CD14-positive monocyte (primary cell): ENCODE measurements at regions not wholly inside any gene's neighbourhood (a gene's known extent, or its start where the extent isn't known, plus 50 kb on each side); places are given as distances from the start of the nearest gene placed in this dataset.

ENCODE experiments used
- DNase-seq, 3 donors: peaks; one replicate each; pipeline ENCODE4 v3.0.0-alpha.2; 2011 to 2022
- H2AFZ ChIP-seq: 2 replicates; pipeline ENCODE4 v1.6.0; 2012; ENCODE audit warnings: mild to moderate bottlenecking, low read depth, low read length, inconsistent platforms; ENCODE audit not compliant: insufficient read depth, poor library complexity, severe bottlenecking
- H3K27ac ChIP-seq, 2 donors: 1 replicate in 1 of 2; 2 replicates in 1 of 2; pipeline ENCODE4 v1.5.1; 2012 to 2013; ENCODE audit warnings: low read length in 2 of 2, control low read depth in 1 of 2, inconsistent platforms in 1 of 2, low read depth in 1 of 2, mild to moderate bottlenecking in 1 of 2
- H3K27me3 ChIP-seq, 2 donors: one replicate each; pipeline versions ENCODE4 v1.6.0 to v1.6.1; 2011 to 2013; ENCODE audit warnings: low read length in 2 of 2; ENCODE audit not compliant: control insufficient read depth in 2 of 2, insufficient read depth in 2 of 2
- H3K36me3 ChIP-seq, 2 donors: replicated peaks in 1 of 2; 1 replicate in 1 of 2; 2 replicates in 1 of 2; pipeline versions ENCODE4 v1.5.1 to v1.6.1; 2012 to 2013; ENCODE audit warnings: low read length in 2 of 2, control low read depth in 1 of 2, inconsistent platforms in 1 of 2, mild to moderate bottlenecking in 1 of 2; ENCODE audit not compliant: insufficient read depth in 2 of 2, control insufficient read depth in 1 of 2
- H3K4me1 ChIP-seq, 2 donors: 1 replicate in 1 of 2; 2 replicates in 1 of 2; pipeline versions ENCODE4 v1.5.1 to v1.6.1; 2012 to 2013; ENCODE audit warnings: low read length in 2 of 2, control low read depth in 1 of 2, inconsistent platforms in 1 of 2, mild to moderate bottlenecking in 1 of 2, moderate library complexity in 1 of 2; ENCODE audit not compliant: insufficient read depth in 2 of 2, control insufficient read depth in 1 of 2
- H3K4me2 ChIP-seq: replicated peaks from 2 replicates; pipeline ENCODE3; 2012; ENCODE audit warnings: low read length, moderate library complexity, mild to moderate bottlenecking; ENCODE audit not compliant: poor library complexity, severe bottlenecking; ENCODE audit errors: extremely low read depth
- H3K4me3 ChIP-seq, 3 experiments: fragments of 200-600 bp in 1 of 3; sonication (generic) in 1 of 3; replicated peaks in 1 of 3; 1 replicate in 2 of 3; 2 replicates in 1 of 3; pipeline ENCODE4 v1.5.1; 2011 to 2013; ENCODE audit warnings: low read length in 3 of 3, mild to moderate bottlenecking in 3 of 3, control low read depth in 2 of 3, low read depth in 2 of 3, inconsistent platforms in 1 of 3, moderate library complexity in 1 of 3
- H3K79me2 ChIP-seq: 2 replicates; pipeline ENCODE4 v1.6.0; 2012; ENCODE audit warnings: mild to moderate bottlenecking, control low read depth, inconsistent platforms, low read length, moderate library complexity; ENCODE audit not compliant: insufficient read depth
- H3K9ac ChIP-seq: 2 replicates; pipeline ENCODE4 v1.6.0; 2017; ENCODE audit warnings: low read length, mild to moderate bottlenecking; ENCODE audit not compliant: insufficient read depth, poor library complexity, severe bottlenecking
- H3K9me3 ChIP-seq, 2 donors: replicated peaks in 1 of 2; 1 replicate in 1 of 2; 2 replicates in 1 of 2; pipeline versions ENCODE4 v1.5.1 to v1.6.1; 2012 to 2013; ENCODE audit warnings: low read length in 2 of 2, control low read depth in 1 of 2; ENCODE audit not compliant: control insufficient read depth in 1 of 2, insufficient read depth in 1 of 2
- H4K20me1 ChIP-seq: 2 replicates; pipeline ENCODE4 v1.6.0; 2012; ENCODE audit warnings: mild to moderate bottlenecking, low read length, control low read depth, moderate library complexity; ENCODE audit not compliant: insufficient read depth
- H3K27ac Mint-ChIP-seq, 7 donors: one replicate each; pipeline ENCODE4 v1.8.0; 2020; ENCODE audit warnings: mild to moderate bottlenecking in 7 of 7, mixed read lengths in 7 of 7, moderate library complexity in 6 of 7, inconsistent platforms in 2 of 7
- H3K27me3 Mint-ChIP-seq, 3 donors: one replicate each; pipeline ENCODE4 v1.8.0; 2021 to 2022; ENCODE audit warnings: low read depth in 3 of 3, mild to moderate bottlenecking in 3 of 3, mixed read lengths in 3 of 3, moderate library complexity in 3 of 3, inconsistent platforms in 1 of 3
- H3K36me3 Mint-ChIP-seq, 2 donors: one replicate each; pipeline ENCODE4 v1.8.0; 2020; ENCODE audit warnings: mixed read lengths in 2 of 2, inconsistent platforms in 1 of 2, mild to moderate bottlenecking in 1 of 2
- H3K4me1 Mint-ChIP-seq: one replicate; pipeline ENCODE4 v1.8.0; 2020; ENCODE audit warnings: mild to moderate bottlenecking, mixed read lengths
- H3K4me3 Mint-ChIP-seq, 2 donors: one replicate each; pipeline ENCODE4 v1.8.0; 2020; ENCODE audit warnings: mild to moderate bottlenecking in 2 of 2, mixed read lengths in 2 of 2, moderate library complexity in 1 of 2
- H3K9me3 Mint-ChIP-seq, 7 donors: one replicate each; pipeline ENCODE4 v1.8.0; 2020 to 2022; ENCODE audit warnings: mixed read lengths in 7 of 7, mild to moderate bottlenecking in 6 of 7, moderate library complexity in 6 of 7, inconsistent platforms in 2 of 7
- WGBS: methylation state at CpG from one replicate; pipeline ENCODE4 v1.1.5; 2013; ENCODE audit warnings: missing lambda C conversion rate; ENCODE audit not compliant: insufficient coverage; 5-methylcytosine and 5-hydroxymethylcytosine counted together
- intact Hi-C, 2 donors: fragments of 100-400 bp; cut with micrococcal nuclease; formaldehyde crosslinking; loops; one replicate each; pipeline versions ENCODE4 v1.15.0 to v1.15.1; 2023
- TF ChIP-seq, protein P1 (sequence below): fragments of 200-600 bp; IDR thresholded peaks from one replicate; pipeline ENCODE4 v1.8.0; 2022; ENCODE audit warnings: antibody characterized with exemption, mild to moderate bottlenecking

DNA sequence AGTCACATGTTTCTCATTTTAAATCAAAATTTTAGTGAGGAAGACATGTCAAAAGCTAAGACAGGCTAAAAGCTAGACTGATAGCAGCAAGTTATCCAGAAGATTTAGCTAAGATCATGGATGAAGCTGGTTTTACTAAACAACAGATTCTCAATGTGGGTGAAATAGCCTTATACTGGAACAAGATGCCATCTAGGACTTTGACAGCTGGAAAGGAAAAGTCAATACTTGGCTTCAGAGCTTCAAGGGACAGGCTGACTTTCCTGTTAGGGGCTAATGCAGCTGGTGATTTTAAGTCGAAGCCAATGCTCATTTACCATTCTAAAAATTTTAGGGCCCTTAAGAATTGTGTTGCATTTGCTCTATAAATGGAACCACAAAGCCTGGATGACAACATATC is 455.3 kb upstream of the SLC10A2 start:
- Histone ChIP-seq H3K9me3 (no peaks in the 10 kb centered on the region), H3K4me2 (no peak overlapping the region), H3K4me1 (no peaks in the 10 kb centered on the region), H2AFZ (no peak overlapping the region), H3K79me2 (no peaks in the 10 kb centered on the region), H3K27ac (no peak overlapping the region), H3K4me3 (no peak overlapping the region), H4K20me1 (no peaks in the 10 kb centered on the region), H3K27me3 (no peaks in the 10 kb centered on the region), H3K36me3 (no peaks in the 10 kb centered on the region), H3K9ac (no peak overlapping the region)
- no peak overlapping the region for H3K4me3 Mint-ChIP-seq
- no peaks in the 10 kb centered on the region for H3K27me3 Mint-ChIP-seq
- WGBS = no CpG with 5 or more reads among the region's 1 CpG
- DNase-seq = no peak
- intact Hi-C loops = no loop called here
- H3K36me3 Mint-ChIP-seq = no peaks in the 10 kb centered on the region
- TF ChIP-seq, protein P1, sequence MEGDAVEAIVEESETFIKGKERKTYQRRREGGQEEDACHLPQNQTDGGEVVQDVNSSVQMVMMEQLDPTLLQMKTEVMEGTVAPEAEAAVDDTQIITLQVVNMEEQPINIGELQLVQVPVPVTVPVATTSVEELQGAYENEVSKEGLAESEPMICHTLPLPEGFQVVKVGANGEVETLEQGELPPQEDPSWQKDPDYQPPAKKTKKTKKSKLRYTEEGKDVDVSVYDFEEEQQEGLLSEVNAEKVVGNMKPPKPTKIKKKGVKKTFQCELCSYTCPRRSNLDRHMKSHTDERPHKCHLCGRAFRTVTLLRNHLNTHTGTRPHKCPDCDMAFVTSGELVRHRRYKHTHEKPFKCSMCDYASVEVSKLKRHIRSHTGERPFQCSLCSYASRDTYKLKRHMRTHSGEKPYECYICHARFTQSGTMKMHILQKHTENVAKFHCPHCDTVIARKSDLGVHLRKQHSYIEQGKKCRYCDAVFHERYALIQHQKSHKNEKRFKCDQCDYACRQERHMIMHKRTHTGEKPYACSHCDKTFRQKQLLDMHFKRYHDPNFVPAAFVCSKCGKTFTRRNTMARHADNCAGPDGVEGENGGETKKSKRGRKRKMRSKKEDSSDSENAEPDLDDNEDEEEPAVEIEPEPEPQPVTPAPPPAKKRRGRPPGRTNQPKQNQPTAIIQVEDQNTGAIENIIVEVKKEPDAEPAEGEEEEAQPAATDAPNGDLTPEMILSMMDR = no peak
- H3K4me1 Mint-ChIP-seq = no peaks in the 10 kb centered on the region
- no peak overlapping the region for H3K27ac Mint-ChIP-seq
- peaks cover 0 to 7% (median 0%) of the 10 kb centered on the region in 7 donors for H3K9me3 Mint-ChIP-seq

- no peak overlapping the region for H3K4me3 Mint-ChIP-seq
- no peak overlapping the region for H3K27ac Mint-ChIP-seq
- H3K36me3 ChIP-seq = no peaks in the 10 kb centered on the region
- H3K4me1 ChIP-seq = no peaks in the 10 kb centered on the region
- peaks cover 0 to 5% (median 0%) of the 10 kb centered on the region in 7 donors for H3K9me3 Mint-ChIP-seq
- TF ChIP-seq, protein P1 = no peak
- H3K27ac ChIP-seq = no peak overlapping the region
- intact Hi-C loops = no loop called here
- no peaks in the 10 kb centered on the region for H3K4me1 Mint-ChIP-seq
- H3K79me2 ChIP-seq = no peaks in the 10 kb centered on the region
- no CpG with 5 or more reads among the region's 2 CpGs for WGBS
- H4K20me1 ChIP-seq = no peaks in the 10 kb centered on the region
- no peak overlapping the region for H3K4me2 ChIP-seq
- H3K4me3 ChIP-seq = no peak overlapping the region
- no peak for DNase-seq
- no peaks in the 10 kb centered on the region for H3K27me3 ChIP-seq
- no peaks in the 10 kb centered on the region for H3K9me3 ChIP-seq
- H3K36me3 Mint-ChIP-seq = no peaks in the 10 kb centered on the region
- no peak overlapping the region for H3K9ac ChIP-seq
- no peak overlapping the region for H2AFZ ChIP-seq
- H3K27me3 Mint-ChIP-seq = no peaks in the 10 kb centered on the region
These were observed 451.5 kb upstream of the SLC10A2 start for GRCh38 chr13:103517768-103518102.
